ENCODE measurements at regions not wholly inside any gene's neighbourhood (a gene's known extent, or its start where the extent isn't known, plus 50 kb on each side); places are given as distances from the start of the nearest gene placed in this dataset.

DNA sequence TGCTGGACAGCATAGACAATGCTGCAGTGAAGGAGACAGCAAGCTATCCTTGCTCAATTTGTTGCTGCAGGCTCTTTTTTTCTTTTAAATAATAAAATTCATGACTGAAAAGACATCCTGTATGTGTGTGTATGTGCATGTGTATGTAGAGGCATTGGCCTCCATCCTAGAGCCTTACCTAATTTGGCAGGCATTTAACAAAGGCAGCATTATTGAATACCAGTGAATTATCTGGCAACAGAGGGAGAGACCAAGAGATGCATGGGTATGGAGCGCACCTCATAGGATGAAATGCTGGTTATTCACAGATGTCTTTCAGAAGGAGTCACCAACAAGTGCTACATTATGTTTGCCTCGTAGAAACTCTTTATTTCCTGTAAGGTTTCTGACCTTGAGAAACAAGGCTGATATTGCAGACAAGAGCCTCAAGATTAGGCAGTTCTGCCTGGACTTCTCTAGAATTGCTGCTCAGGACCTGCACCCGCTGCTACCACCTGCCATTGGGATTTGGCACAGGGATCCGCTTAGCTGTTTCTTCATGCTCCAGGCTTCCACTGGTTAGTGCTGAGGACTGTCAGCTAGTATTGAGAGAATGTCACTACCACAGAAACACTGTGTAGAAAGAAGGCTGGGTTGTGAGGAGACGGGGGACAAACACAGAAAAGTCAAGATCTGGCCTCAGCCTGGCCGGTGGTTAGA lies 247.7 kb upstream of the RFX3 start:
- TF ChIP-seq, protein P1, sequence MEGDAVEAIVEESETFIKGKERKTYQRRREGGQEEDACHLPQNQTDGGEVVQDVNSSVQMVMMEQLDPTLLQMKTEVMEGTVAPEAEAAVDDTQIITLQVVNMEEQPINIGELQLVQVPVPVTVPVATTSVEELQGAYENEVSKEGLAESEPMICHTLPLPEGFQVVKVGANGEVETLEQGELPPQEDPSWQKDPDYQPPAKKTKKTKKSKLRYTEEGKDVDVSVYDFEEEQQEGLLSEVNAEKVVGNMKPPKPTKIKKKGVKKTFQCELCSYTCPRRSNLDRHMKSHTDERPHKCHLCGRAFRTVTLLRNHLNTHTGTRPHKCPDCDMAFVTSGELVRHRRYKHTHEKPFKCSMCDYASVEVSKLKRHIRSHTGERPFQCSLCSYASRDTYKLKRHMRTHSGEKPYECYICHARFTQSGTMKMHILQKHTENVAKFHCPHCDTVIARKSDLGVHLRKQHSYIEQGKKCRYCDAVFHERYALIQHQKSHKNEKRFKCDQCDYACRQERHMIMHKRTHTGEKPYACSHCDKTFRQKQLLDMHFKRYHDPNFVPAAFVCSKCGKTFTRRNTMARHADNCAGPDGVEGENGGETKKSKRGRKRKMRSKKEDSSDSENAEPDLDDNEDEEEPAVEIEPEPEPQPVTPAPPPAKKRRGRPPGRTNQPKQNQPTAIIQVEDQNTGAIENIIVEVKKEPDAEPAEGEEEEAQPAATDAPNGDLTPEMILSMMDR (IDR thresholded peaks at IDR 0.05; ENCODE audit: borderline replicate concordance, insufficient read depth, low read depth, low read length) = no peak
- H3K4me3 ChIP-seq (ENCODE audit: low read depth, low read length) = no peak overlapping the region

DNA sequence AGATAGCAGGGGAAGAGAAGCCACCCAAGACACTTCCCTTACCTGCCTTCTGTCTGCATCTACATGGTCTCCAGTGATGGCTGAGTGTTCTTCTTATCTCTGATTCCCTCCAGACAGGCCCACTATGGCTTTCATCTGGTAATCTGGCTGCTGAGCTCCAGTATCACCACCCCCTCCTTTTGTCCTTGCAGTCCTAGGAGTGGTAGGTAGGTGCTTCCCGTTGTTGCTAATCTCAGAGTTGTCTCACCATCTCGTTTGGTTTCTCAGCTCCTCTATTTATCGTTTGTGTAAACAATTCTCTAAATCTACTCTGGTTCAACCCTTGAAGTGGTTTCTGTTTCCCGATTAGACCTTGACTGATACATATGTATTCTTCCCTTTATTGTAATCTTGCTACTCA lies 243.8 kb upstream of the RFX3 start:
- TF ChIP-seq, protein P1 (IDR thresholded peaks at IDR 0.05; ENCODE audit: borderline replicate concordance, insufficient read depth, low read depth, low read length) = no peak
- H3K4me3 ChIP-seq (ENCODE audit: low read depth, low read length) = no peak overlapping the region

DNA sequence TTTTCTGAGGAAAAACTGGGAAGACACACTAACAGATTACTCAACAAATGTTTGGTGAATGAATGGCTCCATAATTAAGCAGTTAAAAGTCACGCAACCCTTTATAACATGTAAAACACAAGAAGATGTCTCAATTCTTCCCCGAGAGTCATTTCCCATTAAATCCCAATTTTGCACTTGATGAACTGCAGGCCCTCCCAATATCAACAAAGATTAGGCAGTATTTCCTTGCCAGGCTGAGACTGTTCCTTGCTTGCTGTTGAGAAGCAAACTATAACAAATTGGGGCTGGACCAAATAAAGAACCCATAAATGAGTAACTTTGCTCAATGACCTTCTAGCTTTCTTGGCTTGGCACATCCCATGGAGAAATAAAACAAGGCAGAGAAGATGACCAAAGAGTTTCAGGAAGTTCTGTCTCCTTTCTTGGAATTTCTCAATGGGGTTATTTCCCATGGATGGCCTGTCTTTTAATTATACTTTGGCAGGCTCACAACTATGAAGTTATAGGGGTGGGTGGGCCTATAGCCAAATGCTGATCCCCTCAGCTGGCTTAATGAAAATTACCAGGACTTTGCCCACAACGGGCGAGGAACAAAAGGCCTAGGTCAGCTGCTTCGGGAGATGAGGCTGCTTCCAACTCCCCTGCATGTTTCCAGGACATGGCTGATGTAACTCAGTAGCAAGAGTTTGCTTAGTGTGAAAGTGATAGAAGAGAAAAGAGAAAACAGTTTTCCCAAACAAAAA lies 243.1 kb upstream of the RFX3 start:
- TF ChIP-seq, protein P1 (IDR thresholded peaks at IDR 0.05; ENCODE audit: borderline replicate concordance, insufficient read depth, low read depth, low read length) = no peak
- H3K4me3 ChIP-seq (ENCODE audit: low read depth, low read length) = no peak overlapping the region

DNA sequence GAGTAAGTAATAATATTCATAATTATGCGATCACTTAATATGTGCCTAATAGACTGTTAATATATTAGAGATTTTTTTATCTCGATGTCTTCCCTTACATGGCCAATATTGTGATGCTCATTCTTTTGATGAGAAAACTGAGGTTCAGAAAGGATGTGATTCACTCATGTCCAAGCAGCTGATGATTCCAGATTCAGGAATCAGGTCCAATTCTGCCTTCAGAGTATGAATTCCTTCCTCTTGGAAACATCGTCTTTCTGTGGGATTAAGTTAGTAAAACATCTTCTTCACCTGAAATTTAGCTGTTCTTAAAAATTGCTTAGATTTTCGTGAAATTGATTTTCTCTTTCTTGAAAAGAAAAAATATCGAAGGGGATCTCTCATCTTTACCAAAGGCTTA lies 242.5 kb upstream of the RFX3 start:
- TF ChIP-seq, protein P1 (IDR thresholded peaks at IDR 0.05; ENCODE audit: borderline replicate concordance, insufficient read depth, low read depth, low read length) = no peak

DNA sequence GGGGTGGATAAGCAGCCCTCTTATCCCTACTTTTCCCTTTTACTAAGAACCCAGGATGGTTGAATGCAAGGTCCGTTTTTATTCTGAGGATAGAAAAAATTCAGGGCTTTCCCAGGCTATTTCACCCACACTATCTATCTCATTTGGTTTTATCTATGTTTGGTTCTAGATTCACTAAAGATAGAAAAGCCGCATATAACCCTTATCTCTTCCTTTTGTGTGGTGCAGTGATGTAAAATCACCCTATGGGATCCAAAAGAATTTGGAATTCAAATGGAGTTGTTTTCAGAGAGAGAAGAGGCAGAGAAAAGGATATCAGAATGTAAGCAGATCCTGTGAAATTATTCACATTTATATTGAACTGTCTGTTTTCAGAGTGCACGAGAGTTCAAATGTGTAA lies 236.3 kb upstream of the RFX3 start:
- TF ChIP-seq, protein P1 (IDR thresholded peaks at IDR 0.05; ENCODE audit: borderline replicate concordance, insufficient read depth, low read depth, low read length) = no peak
- H3K4me3 ChIP-seq (ENCODE audit: low read depth, low read length) = no peak overlapping the region

More for the DNA sequence above, 242.5 kb upstream of the RFX3 start:
- no peak overlapping the region for H3K4me3 ChIP-seq (ENCODE audit: low read depth, low read length)

DNA sequence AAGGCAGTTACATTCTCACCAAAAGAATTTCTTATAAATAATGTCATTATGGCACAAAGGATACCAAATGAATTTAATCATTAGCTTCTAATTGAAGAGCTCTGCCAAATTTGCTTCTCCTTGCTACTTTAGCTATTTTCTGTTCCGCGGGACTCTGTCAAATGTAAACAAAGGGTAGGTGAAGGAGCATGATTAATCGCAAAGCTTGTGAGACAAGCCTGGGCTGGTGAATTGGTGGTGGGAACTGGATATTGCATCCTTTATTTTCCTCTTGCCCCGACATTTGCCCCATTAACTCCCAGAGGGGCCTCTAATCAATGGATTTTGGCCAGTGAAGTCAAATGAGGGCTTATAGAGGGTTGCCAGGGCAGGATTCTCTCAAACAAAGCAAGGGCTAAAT lies 234.2 kb upstream of the RFX3 start:
- no peak overlapping the region for H3K4me3 ChIP-seq (ENCODE audit: low read depth, low read length)
- TF ChIP-seq, protein P1 (IDR thresholded peaks at IDR 0.05; ENCODE audit: borderline replicate concordance, insufficient read depth, low read depth, low read length) = no peak

All from GM12875 (cell line).